Esophagus squamous epithelium (tissue), 5 donors: ENCODE measurements at regions not wholly inside any gene's neighbourhood (a gene's known extent, or its start where the extent isn't known, plus 50 kb on each side); places are given as distances from the start of the nearest gene placed in this dataset.
A peak's percentile ranks its signal among the peaks of the same experiment; 100 is the strongest.

Experiments used
- DNase-seq: peaks from one replicate; lab custom pipeline; 2025; lab: John Stamatoyannopoulos, UW
- H3K27ac ChIP-seq, 4 donors: fragments of 200-600 bp; sonication (generic); one replicate each; pipeline ENCODE4 v1.5.1; 2016 to 2019; ENCODE audit warnings: mild to moderate bottlenecking in 1 of 4
- H3K27me3 ChIP-seq, 4 donors: fragments of 200-600 bp; sonication (generic); 1 replicate in 3 of 4; 2 replicates in 1 of 4; pipeline versions ENCODE4 v1.5.1 to v1.6.0; 2017 to 2021; ENCODE audit warnings: antibody characterized with exemption in 1 of 4
- H3K36me3 ChIP-seq, 3 donors: fragments of 200-600 bp; sonication (generic); one replicate each; pipeline ENCODE4 v1.5.1; 2016 to 2019
- H3K4me1 ChIP-seq, 3 donors: fragments of 200-600 bp; sonication (generic); one replicate each; pipeline ENCODE4 v1.5.1; 2017 to 2019
- H3K4me3 ChIP-seq, 4 donors: fragments of 200-600 bp; sonication (generic); 1 replicate in 3 of 4; 2 replicates in 1 of 4; pipeline ENCODE4 v1.5.1; 2016 to 2019; ENCODE audit warnings: mild to moderate bottlenecking in 2 of 4, moderate library complexity in 1 of 4
- H3K9me3 ChIP-seq, 3 donors: fragments of 200-600 bp; sonication (generic); one replicate each; pipeline ENCODE4 v1.5.1; 2016 to 2019
- POLR2A ChIP-seq, 4 donors: fragments of 450-650 bp; IDR thresholded peaks; one replicate each; pipeline ENCODE4 v1.6.1; 2017; ENCODE audit warnings: antibody characterized with exemption in 4 of 4, mild to moderate bottlenecking in 4 of 4, moderate library complexity in 3 of 4
- WGBS, 2 donors: methylation state at CpG; one replicate each; pipeline ENCODE4 v1.1.5; 2018; 5-methylcytosine and 5-hydroxymethylcytosine counted together
- intact Hi-C: fragments of 100-400 bp; cut with DNase I; formaldehyde crosslinking; loops from one replicate; pipeline ENCODE4 v1.15.0; 2022
- TF ChIP-seq, protein P1 (sequence below), 6 experiments: fragments of 450-650 bp in 4 of 6; fragments of 200-600 bp in 2 of 6; sonication (generic) in 2 of 6; IDR thresholded peaks; one replicate each; pipeline ENCODE4 v1.5.1; 2016 to 2019; ENCODE audit warnings: antibody characterized with exemption in 6 of 6, mild to moderate bottlenecking in 4 of 6, moderate library complexity in 4 of 6
- donor health status: DM: yes; HTN: yes; CAD: no.

DNA sequence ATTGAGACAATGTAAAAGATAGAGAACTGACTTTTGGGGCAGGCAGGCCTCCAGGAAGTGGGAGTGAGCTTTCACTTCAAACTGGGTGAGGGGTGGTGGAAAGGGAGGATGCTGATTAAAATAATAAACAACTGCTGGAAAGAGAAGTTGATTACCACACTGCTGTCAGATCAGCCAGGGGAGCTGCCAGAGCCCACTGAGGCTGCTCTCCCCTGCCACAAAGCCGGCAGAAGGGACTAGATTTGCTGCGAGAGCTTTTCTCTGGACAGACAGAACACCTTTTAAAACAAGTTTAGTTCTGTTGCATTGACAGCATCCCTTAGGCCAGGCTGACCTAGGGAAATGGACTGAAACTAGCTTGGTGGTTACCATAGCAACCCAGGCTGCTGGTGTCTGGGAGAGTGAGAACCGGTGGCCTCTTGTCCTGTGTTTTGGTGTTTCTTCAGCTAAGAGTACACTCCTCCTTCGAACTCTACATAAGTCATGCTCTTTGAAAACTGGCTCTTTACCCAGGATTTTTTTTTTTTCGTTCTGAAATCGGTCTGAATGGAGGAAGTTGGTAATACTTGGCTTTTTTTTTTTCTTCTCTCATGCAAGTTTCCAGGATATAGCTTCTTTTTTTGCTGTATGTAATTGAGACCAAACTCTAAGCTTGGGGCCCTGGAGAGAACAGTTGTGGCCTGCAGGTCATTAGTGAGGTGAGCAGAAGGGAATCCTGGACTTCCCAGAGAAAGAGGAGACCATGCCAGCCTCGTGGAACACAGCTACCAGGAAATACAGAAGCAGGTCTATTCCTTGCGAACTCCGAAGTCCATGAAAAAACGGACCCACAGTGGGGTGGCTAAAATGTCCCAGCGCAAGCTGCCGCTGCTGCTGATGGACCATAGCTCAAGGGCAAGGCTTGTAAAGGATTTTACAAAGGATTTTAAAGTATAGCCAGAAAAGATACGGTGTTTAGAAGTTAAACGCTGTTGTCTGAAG lies 374.4 kb downstream of the UTRN start:
- Histone ChIP-seq H3K4me3 (peak overlapping the region in 1 of 4 donors; percentile 1), H3K27me3 (no peaks in the 10 kb centered on the region), H3K4me1 (peaks cover 4 to 51% (median 14%) of the 10 kb centered on the region in 3 donors), H3K36me3 (no peaks in the 10 kb centered on the region), H3K27ac (peak overlapping the region in 2 of 4 donors; percentile 13 to 55), H3K9me3 (no peaks in the 10 kb centered on the region)
- WGBS, 2 donors: 64 to 69% methylated on average over 13 to 14 of the region's 14 CpGs
- TF ChIP-seq, protein P1, sequence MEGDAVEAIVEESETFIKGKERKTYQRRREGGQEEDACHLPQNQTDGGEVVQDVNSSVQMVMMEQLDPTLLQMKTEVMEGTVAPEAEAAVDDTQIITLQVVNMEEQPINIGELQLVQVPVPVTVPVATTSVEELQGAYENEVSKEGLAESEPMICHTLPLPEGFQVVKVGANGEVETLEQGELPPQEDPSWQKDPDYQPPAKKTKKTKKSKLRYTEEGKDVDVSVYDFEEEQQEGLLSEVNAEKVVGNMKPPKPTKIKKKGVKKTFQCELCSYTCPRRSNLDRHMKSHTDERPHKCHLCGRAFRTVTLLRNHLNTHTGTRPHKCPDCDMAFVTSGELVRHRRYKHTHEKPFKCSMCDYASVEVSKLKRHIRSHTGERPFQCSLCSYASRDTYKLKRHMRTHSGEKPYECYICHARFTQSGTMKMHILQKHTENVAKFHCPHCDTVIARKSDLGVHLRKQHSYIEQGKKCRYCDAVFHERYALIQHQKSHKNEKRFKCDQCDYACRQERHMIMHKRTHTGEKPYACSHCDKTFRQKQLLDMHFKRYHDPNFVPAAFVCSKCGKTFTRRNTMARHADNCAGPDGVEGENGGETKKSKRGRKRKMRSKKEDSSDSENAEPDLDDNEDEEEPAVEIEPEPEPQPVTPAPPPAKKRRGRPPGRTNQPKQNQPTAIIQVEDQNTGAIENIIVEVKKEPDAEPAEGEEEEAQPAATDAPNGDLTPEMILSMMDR (IDR thresholded peaks at IDR 0.05): no peak
- TF ChIP-seq POLR2A (IDR thresholded peaks at IDR 0.05): no peak
- intact Hi-C loops: no loop called here
- DNase-seq: no peak

DNA sequence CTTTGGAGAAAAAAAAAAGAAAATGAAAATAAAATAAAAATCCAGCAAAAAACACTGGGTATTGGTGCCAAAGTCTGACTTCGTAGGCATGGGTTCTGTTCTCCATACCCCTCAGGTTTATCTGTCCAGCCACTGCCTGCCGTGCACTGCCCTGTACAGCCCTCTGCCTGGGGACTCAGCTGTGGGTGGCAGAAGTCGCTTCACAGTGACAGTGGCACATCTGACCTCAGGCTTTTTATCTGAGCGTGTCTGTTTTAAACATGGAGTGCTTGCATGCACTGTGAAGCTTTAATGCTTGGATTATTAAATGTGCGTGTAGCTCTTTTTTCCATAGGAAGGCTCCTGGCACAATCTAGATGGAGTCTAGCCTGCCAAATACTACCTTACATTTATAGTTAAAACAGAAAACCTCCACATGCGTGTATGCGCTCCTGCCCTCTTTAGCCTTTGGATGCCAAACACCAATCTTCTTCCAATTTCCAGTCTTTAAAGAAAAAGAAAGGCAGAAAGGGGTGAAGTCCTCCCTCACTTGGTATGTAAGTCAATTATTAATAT lies 375.5 kb downstream of the UTRN start:
- intact Hi-C loops: no loop called here
- Histone ChIP-seq H3K9me3 (no peaks in the 10 kb centered on the region), H3K4me1 (peaks cover 4 to 47% (median 14%) of the 10 kb centered on the region in 3 donors), H3K27ac (no peak overlapping the region), H3K4me3 (no peak overlapping the region), H3K36me3 (no peaks in the 10 kb centered on the region), H3K27me3 (no peaks in the 10 kb centered on the region)
- no peak for TF ChIP-seq POLR2A (IDR thresholded peaks at IDR 0.05)
- TF ChIP-seq, protein P1 (IDR thresholded peaks at IDR 0.05): no peak
- no peak for DNase-seq
- WGBS, 2 donors: 41 to 49% methylated on average over 7 of the region's 7 CpGs

DNA sequence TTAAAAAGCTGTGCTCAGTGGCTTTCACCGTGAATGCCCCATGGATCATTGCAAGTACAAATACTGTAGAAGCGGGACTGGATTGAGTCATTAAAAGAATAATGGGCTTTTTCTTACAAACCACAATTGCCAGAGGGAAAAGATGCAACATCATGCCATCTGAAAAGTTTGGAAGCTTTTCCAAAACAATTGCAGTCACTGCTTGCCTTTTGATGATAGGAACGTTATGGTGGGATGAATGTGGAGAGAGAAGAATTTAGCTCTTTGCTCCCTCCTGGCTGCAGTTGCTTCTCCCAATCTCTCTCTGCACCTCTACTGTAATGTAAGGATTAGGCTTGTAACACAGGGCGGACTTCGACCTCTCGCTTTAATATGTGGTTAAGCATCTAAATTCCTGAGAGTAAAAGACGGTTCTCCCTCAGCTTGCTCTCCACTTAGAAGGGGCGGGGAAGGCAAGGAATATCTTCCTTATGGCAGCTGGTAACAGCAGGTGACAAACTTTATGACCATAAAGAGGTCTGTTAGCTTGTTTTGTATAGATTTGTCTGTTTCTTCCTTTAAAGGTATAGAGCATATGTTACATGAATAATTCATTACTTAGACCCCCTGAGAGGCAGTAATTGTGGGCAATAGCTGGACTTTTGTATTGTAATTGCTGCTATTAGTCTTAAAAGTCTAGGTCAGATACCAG lies 376.1 kb downstream of the UTRN start:
- no peak overlapping the region for H3K27ac ChIP-seq
- H3K4me1 ChIP-seq: peaks cover 4 to 52% (median 14%) of the 10 kb centered on the region in 3 donors
- TF ChIP-seq, protein P1 (IDR thresholded peaks at IDR 0.05): no peak
- no peak for TF ChIP-seq POLR2A (IDR thresholded peaks at IDR 0.05)
- intact Hi-C loops: no loop called here
- no peak overlapping the region for H3K4me3 ChIP-seq
- no peak for DNase-seq
- H3K27me3 ChIP-seq: no peaks in the 10 kb centered on the region
- H3K9me3 ChIP-seq: no peaks in the 10 kb centered on the region
- no peaks in the 10 kb centered on the region for H3K36me3 ChIP-seq
- 53 to 61% methylated on average over 8 of the region's 8 CpGs for WGBS, 2 donors

DNA sequence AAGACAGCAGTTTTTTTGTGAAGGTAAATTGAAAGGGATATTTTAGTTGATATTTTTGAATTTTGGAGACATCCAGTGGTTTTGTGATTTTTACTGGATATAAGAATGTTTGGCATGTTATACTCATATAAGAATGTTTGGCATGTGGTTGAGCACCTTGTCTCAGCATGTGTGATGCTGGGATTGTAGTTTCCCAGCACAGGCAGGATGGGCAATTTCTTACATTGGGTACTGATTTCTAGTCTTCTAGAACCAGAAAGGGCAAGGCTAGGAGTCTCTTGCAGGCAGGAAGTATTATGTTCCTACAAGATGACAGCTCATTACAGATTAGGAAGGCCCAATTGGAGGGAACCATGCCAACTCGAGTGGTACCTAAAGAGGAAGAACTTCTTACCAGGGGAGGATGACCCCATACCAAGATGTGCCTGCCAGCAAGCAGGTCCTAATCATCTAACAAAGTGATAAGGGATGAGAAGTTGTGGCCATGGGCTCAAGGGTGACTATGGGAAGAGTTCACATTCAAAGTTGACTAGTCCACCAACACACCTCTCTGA lies 377.8 kb downstream of the UTRN start:
- no peaks in the 10 kb centered on the region for H3K9me3 ChIP-seq
- intact Hi-C loops: no loop called here
- no peak overlapping the region for H3K27ac ChIP-seq
- DNase-seq: no peak
- TF ChIP-seq, protein P1 (IDR thresholded peaks at IDR 0.05): no peak
- TF ChIP-seq POLR2A (IDR thresholded peaks at IDR 0.05): no peak
- H3K4me1 ChIP-seq: peaks cover 4 to 47% (median 9%) of the 10 kb centered on the region in 3 donors
- WGBS, 2 donors: 64 to 82% methylated on average over 1 of the region's 1 CpG
- H3K4me3 ChIP-seq: no peak overlapping the region
- H3K27me3 ChIP-seq: no peaks in the 10 kb centered on the region
- no peaks in the 10 kb centered on the region for H3K36me3 ChIP-seq
